ENCODE measurements at regions not wholly inside any gene's neighbourhood (a gene's known extent, or its start where the extent isn't known, plus 50 kb on each side); places are given as distances from the start of the nearest gene placed in this dataset.
A peak's percentile ranks its signal among the peaks of the same experiment; 100 is the strongest.
"Not testable (repeated sequence)": the region's sequence is repeated elsewhere in the genome, so short reads cannot be mapped to it uniquely, and the experiment has no call there.

DNA sequence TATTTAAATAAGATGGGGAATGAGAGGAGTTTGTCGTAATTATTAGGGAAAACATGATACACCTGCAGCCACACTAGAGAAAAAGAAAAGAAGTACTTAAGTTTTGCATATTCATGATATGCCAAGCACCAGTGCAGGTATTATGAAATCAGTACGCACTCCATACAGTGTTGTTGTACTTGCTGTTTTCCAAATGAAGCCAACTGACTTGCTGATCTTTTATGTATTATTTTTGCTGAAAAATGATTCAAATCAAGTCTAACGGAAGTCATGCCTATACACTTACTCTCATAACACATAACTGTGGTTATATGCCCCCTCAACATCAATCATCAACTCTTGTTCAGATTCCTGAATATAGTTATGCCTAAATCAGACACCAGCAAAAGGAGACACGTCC lies 584.9 kb upstream of the EYS start:
- no peaks in the 10 kb centered on the region for H3K27me3 ChIP-seq (ENCODE audit: control insufficient read depth, insufficient read depth, low read length)
- no peak overlapping the region for H3K27ac ChIP-seq (ENCODE audit: low read depth, low read length)
- no peak overlapping the region for H3K9ac ChIP-seq (ENCODE audit: low read depth, low read length)
- peaks cover 45% of the 10 kb centered on the region for H3K4me1 ChIP-seq (ENCODE audit: control insufficient read depth, insufficient read depth, low read length)
- H3K9me3 ChIP-seq (ENCODE audit: control insufficient read depth, insufficient read depth, low read length): no peaks in the 10 kb centered on the region
- no peaks in the 10 kb centered on the region for H3K36me3 ChIP-seq (ENCODE audit: control insufficient read depth, insufficient read depth, low read length)
- no peak overlapping the region for H3K4me3 ChIP-seq (ENCODE audit: low read depth, low read length)

DNA sequence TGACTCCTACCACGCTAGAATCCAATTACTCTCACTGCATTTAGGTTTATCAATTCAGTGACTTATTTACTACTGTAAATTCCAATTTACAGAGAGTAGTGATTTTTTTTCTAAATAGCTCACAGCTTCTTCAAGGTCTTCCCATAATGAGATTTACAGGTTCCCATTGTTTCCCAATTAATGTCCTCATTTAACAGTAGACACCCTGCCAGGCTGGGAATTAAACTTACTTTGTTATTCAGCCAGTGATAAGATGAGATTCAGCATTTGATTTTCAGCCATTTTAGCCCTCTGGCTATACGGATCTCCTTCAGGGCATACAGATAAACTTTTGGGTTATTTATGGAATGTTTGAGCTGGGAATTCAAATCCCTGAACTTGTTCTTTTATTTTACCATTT lies 582.9 kb upstream of the EYS start:
- peak overlapping the region; percentile 47 for H3K27ac ChIP-seq (ENCODE audit: low read depth, low read length)
- peaks cover 34% of the 10 kb centered on the region for H3K4me1 ChIP-seq (ENCODE audit: control insufficient read depth, insufficient read depth, low read length)
- H3K9me3 ChIP-seq (ENCODE audit: control insufficient read depth, insufficient read depth, low read length): peaks cover 3% of the 10 kb centered on the region; the same call in 1 of the 2 replicates
- H3K9ac ChIP-seq (ENCODE audit: low read depth, low read length): no peak overlapping the region
- H3K36me3 ChIP-seq (ENCODE audit: control insufficient read depth, insufficient read depth, low read length): no peaks in the 10 kb centered on the region
- no peaks in the 10 kb centered on the region for H3K27me3 ChIP-seq (ENCODE audit: control insufficient read depth, insufficient read depth, low read length)
- H3K4me3 ChIP-seq (ENCODE audit: low read depth, low read length): no peak overlapping the region

DNA sequence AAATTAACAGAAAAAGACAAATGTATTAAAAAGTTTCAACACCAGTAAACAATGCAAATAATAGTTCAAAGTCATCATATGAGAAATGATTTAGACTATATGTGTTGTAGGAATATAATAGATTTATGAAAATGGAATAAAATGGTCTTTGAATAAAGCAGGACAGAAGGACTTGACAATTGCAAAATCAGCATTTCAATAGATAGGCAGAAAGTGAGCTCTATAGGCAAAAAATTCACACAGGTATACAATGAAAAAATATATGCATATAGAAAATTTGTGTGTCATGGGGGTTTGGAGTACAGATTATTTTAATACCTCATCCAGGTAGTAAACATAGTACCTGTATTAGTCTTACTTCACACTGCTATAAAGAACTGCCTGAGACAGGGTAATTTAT lies 571.1 kb upstream of the EYS start:
- Histone ChIP-seq H3K36me3 (ENCODE audit: control insufficient read depth, insufficient read depth, low read length) (no peaks in the 10 kb centered on the region), H3K4me1 (ENCODE audit: control insufficient read depth, insufficient read depth, low read length) (0 out of 2 replicates have a peak, but pooled peaks cover 8% of the 10 kb centered on the region), H3K4me3 (ENCODE audit: low read depth, low read length) (no peak overlapping the region), H3K27me3 (ENCODE audit: control insufficient read depth, insufficient read depth, low read length) (no peaks in the 10 kb centered on the region), H3K9ac (ENCODE audit: low read depth, low read length) (no peak overlapping the region), H3K9me3 (ENCODE audit: control insufficient read depth, insufficient read depth, low read length) (no peaks in the 10 kb centered on the region), H3K27ac (ENCODE audit: low read depth, low read length) (no peak overlapping the region)

DNA sequence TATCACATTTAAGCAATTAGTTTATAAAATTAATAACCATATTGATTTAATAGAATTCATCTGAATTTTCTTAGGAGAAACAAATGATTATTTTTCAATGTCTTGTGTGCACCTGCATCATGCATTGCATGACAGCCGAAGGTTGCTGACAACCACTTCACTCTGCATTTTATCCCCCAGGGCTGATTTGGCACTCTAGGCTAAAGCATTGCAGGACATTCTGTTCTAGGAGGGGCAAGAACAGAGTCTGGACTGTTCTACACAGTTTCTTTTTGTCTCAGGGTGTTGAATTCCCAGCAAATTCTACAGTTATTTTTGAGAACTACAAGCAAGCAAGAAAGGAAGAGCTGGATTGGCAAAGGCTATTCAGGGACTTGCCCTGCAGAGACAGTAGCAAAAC lies 570.4 kb upstream of the EYS start:
- Histone ChIP-seq H3K36me3 (ENCODE audit: control insufficient read depth, insufficient read depth, low read length) (no peaks in the 10 kb centered on the region), H3K9ac (ENCODE audit: low read depth, low read length) (no peak overlapping the region), H3K27me3 (ENCODE audit: control insufficient read depth, insufficient read depth, low read length) (no peaks in the 10 kb centered on the region), H3K4me1 (ENCODE audit: control insufficient read depth, insufficient read depth, low read length) (0 out of 2 replicates have a peak, but pooled peaks cover 8% of the 10 kb centered on the region), H3K27ac (ENCODE audit: low read depth, low read length) (no peak overlapping the region), H3K9me3 (ENCODE audit: control insufficient read depth, insufficient read depth, low read length) (no peaks in the 10 kb centered on the region), H3K4me3 (ENCODE audit: low read depth, low read length) (no peak overlapping the region)

DNA sequence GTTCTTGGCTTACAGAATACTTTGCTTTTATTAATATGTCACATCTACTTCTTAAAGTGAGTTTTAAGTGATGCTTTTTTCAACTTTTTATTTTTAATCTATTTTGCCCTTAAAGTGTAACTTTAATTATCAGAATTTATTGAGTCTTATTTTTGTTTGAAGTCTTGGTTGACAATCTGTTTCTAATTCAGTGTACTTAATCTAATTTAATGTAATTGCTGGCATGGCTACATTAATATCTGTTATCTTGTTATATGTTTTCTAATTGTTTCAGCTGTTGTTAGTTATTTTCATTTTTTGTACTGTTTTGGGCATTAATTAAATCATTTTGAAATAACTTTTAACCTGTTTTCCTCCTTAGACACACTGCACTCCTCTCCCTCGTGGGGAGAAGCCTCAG lies 558.7 kb upstream of the EYS start:
- Histone ChIP-seq H3K27me3 (ENCODE audit: control insufficient read depth, insufficient read depth, low read length) (no peaks in the 10 kb centered on the region), H3K4me1 (ENCODE audit: control insufficient read depth, insufficient read depth, low read length) (no peaks in the 10 kb centered on the region), H3K4me3 (ENCODE audit: low read depth, low read length) (no peak overlapping the region), H3K9ac (ENCODE audit: low read depth, low read length) (no peak overlapping the region), H3K27ac (ENCODE audit: low read depth, low read length) (no peak overlapping the region), H3K36me3 (ENCODE audit: control insufficient read depth, insufficient read depth, low read length) (no peaks in the 10 kb centered on the region), H3K9me3 (ENCODE audit: control insufficient read depth, insufficient read depth, low read length) (no peaks in the 10 kb centered on the region)

DNA sequence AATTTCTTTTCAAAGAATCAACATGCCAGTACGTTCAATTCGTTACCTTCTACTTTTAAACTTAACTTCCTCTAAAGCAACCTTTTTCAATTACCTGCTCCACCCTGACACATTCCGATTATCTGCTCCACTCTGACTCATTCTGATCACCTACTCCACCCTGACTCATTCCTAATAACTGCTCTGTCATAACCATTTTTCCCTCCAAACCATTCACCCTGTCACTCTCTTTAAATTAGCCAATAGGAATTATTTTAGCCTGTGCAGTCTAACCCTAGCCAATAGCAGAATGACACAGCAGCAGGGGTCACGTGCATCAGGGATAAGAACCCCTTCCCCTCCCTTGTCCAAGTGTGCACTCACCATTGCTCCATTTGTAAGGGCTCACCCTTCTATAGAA lies 557.4 kb upstream of the EYS start:
- peaks cover 10% of the 10 kb centered on the region for H3K9me3 ChIP-seq (ENCODE audit: control insufficient read depth, insufficient read depth, low read length)
- H3K27ac ChIP-seq (ENCODE audit: low read depth, low read length): no peak overlapping the region
- no peaks in the 10 kb centered on the region for H3K27me3 ChIP-seq (ENCODE audit: control insufficient read depth, insufficient read depth, low read length)
- no peak overlapping the region for H3K9ac ChIP-seq (ENCODE audit: low read depth, low read length)
- no peak overlapping the region for H3K4me3 ChIP-seq (ENCODE audit: low read depth, low read length)
- H3K4me1 ChIP-seq (ENCODE audit: control insufficient read depth, insufficient read depth, low read length): no peaks in the 10 kb centered on the region
- no peaks in the 10 kb centered on the region for H3K36me3 ChIP-seq (ENCODE audit: control insufficient read depth, insufficient read depth, low read length)

DNA sequence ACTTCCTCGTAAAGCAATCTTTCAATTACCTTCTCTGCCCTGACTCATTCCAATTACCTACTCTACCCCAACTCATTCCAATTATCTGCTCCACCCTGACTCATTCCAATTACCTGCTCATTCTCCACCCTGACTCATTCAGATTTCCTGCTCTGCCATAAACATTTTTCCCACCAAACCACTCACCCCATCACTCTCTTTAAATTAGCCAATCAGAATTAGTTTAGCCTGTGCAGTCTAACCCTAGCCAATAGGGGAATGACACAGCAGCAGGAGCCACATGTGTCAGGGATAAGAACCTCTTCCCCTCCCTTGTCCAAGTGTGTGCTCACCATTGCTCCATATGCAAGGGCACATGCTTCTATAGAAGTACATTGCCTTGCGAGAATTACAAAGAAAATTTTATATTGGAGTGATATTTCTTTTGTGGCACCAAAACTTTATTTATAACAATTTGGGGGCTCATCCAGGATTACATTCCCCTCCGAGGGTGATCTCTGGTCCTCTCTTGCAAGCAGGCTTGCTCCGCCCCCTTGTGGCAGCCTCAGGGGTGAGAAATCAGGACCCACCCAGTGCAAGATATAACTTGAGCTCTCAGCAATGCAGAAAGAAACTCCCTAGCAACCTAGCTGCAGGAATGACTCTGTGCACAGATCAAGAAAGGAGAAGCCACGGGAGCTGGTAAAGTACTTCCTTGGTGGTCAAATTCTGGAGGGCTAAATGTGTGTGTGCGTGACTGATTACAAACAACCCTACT lies 551.9 kb upstream of the EYS start:
- not testable (repeated sequence) for H3K27me3 ChIP-seq (ENCODE audit: control insufficient read depth, insufficient read depth, low read length); H3K9ac ChIP-seq (ENCODE audit: low read depth, low read length); H3K36me3 ChIP-seq (ENCODE audit: control insufficient read depth, insufficient read depth, low read length); H3K4me3 ChIP-seq (ENCODE audit: low read depth, low read length); H3K27ac ChIP-seq (ENCODE audit: low read depth, low read length); H3K4me1 ChIP-seq (ENCODE audit: control insufficient read depth, insufficient read depth, low read length)
- peaks cover 38% of the 10 kb centered on the region for H3K9me3 ChIP-seq (ENCODE audit: control insufficient read depth, insufficient read depth, low read length)

DNA sequence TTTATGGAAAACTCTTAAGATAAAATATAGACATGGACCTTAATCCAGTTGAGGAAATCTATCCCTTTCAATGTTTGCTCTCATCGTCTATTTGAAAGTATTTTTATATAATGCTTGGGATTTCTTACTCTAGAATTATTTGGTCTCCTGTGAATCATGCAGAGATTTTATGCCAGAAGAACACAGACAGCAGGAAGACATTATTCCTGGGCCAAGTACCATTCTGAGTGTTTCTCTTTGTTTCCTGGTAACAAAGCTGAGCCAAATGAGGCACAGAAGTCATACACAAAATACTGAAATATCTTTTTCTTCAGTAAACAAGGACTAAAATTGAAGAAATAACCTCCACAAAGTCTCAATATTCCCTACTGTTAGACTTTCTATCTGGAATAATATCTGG lies 538.2 kb upstream of the EYS start:
- no peaks in the 10 kb centered on the region for H3K27me3 ChIP-seq (ENCODE audit: control insufficient read depth, insufficient read depth, low read length)
- H3K9ac ChIP-seq (ENCODE audit: low read depth, low read length): no peak overlapping the region

DNA sequence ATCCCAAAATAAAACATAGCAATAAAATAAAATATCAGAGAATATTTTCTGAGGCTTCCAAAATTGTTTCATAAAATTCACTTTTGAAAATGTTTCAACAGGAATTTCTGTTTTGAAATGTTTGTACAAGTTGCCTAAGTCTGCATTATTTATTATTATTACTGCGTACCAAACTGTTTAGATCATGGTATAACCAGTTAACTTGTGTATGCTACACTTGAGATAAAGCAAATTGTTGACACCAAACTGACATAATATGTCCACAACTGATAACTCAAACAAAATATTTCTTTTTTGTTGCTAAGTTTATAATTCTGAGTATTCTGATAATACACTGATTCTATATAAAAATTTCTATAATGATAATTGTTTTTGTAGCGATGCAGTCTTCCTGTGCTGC lies 531.8 kb upstream of the EYS start:
- no peaks in the 10 kb centered on the region for H3K4me1 ChIP-seq (ENCODE audit: control insufficient read depth, insufficient read depth, low read length)
- H3K27me3 ChIP-seq (ENCODE audit: control insufficient read depth, insufficient read depth, low read length): no peaks in the 10 kb centered on the region
- H3K36me3 ChIP-seq (ENCODE audit: control insufficient read depth, insufficient read depth, low read length): no peaks in the 10 kb centered on the region
- no peak overlapping the region for H3K27ac ChIP-seq (ENCODE audit: low read depth, low read length)
- H3K9me3 ChIP-seq (ENCODE audit: control insufficient read depth, insufficient read depth, low read length): no peaks in the 10 kb centered on the region
- H3K9ac ChIP-seq (ENCODE audit: low read depth, low read length): no peak overlapping the region
- H3K4me3 ChIP-seq (ENCODE audit: low read depth, low read length): no peak overlapping the region

More for the DNA sequence above, 538.2 kb upstream of the EYS start:
- Histone ChIP-seq H3K27ac (ENCODE audit: low read depth, low read length) (no peak overlapping the region), H3K9me3 (ENCODE audit: control insufficient read depth, insufficient read depth, low read length) (no peaks in the 10 kb centered on the region), H3K4me3 (ENCODE audit: low read depth, low read length) (no peak overlapping the region), H3K36me3 (ENCODE audit: control insufficient read depth, insufficient read depth, low read length) (no peaks in the 10 kb centered on the region), H3K4me1 (ENCODE audit: control insufficient read depth, insufficient read depth, low read length) (no peaks in the 10 kb centered on the region)

DNA sequence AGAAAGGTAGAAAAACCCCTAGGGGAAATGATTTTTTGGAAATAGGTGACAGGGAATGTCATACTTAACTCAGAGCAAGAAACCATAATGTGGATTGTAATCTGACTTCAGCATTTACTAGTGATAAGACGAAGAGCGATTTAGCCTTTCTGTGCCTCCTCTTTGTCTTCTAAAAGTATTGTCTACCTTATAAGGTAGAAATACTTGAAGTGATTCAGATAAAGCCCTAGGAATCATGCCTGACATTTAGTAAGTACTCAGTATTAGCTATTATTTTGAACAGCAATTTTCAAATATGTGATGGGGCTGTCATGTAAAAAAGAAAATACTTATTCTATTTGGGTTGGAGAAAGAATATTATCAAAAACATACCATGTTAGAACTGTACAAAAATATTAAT lies 525.9 kb upstream of the EYS start:
- Histone ChIP-seq H3K9me3 (ENCODE audit: control insufficient read depth, insufficient read depth, low read length) (no peaks in the 10 kb centered on the region), H3K36me3 (ENCODE audit: control insufficient read depth, insufficient read depth, low read length) (no peaks in the 10 kb centered on the region), H3K9ac (ENCODE audit: low read depth, low read length) (no peak overlapping the region), H3K4me1 (ENCODE audit: control insufficient read depth, insufficient read depth, low read length) (no peaks in the 10 kb centered on the region), H3K27ac (ENCODE audit: low read depth, low read length) (no peak overlapping the region), H3K27me3 (ENCODE audit: control insufficient read depth, insufficient read depth, low read length) (no peaks in the 10 kb centered on the region), H3K4me3 (ENCODE audit: low read depth, low read length) (no peak overlapping the region)

DNA sequence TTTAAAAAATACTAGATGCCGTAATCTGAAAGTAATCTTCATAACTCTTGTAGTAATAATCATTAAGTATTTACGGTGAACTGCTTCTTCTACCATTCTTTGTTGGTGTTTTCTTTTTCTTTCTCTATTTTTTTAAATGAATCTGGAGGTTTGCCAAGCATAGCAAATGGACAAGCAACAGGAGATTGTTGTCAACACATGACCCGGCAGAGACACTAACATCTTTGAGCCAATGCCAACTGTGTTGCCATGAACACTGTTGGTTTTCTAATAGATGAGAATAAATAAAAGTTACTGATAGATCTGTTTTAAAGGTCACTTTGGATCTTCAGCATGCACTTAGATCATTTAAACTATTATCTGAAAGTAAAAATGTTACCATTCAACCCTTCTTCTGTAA lies 523.6 kb upstream of the EYS start:
- Histone ChIP-seq H3K4me1 (ENCODE audit: control insufficient read depth, insufficient read depth, low read length) (no peaks in the 10 kb centered on the region), H3K9me3 (ENCODE audit: control insufficient read depth, insufficient read depth, low read length) (no peaks in the 10 kb centered on the region), H3K27ac (ENCODE audit: low read depth, low read length) (no peak overlapping the region), H3K36me3 (ENCODE audit: control insufficient read depth, insufficient read depth, low read length) (no peaks in the 10 kb centered on the region), H3K4me3 (ENCODE audit: low read depth, low read length) (no peak overlapping the region), H3K27me3 (ENCODE audit: control insufficient read depth, insufficient read depth, low read length) (no peaks in the 10 kb centered on the region), H3K9ac (ENCODE audit: low read depth, low read length) (no peak overlapping the region)
